CD4-positive, CD25-positive, alpha-beta regulatory T cell (primary cell): ENCODE measurements at regions not wholly inside any gene's neighbourhood (a gene's known extent, or its start where the extent isn't known, plus 50 kb on each side); places are given as distances from the start of the nearest gene placed in this dataset.

Experiments
- ATAC-seq, 2 donors: fragments of 150-1000 bp; cut with Tn5 transposase; one replicate each; pipeline ENCODE4 v1.10.0; 2021; ENCODE audit warnings: low read depth in 2 of 2, moderate number of reproducible peaks in 2 of 2, moderate library complexity in 1 of 2
- DNase-seq, 3 donors: peaks; one replicate each; pipeline versions ENCODE4 v3.0.0 to v3.0.0-alpha.2; 2012 to 2022; ENCODE audit warnings: mixed read lengths in 1 of 3
- H3K27ac ChIP-seq: one replicate; pipeline ENCODE4 v1.7.0; 2013; ENCODE audit warnings: mild to moderate bottlenecking, low read length; ENCODE audit not compliant: insufficient read depth, poor library complexity, severe bottlenecking
- H3K27me3 ChIP-seq: one replicate; pipeline ENCODE4 v1.7.0; 2013; ENCODE audit warnings: low read length; ENCODE audit not compliant: control insufficient read depth, insufficient read depth
- H3K36me3 ChIP-seq: one replicate; pipeline ENCODE4 v1.7.0; 2013; ENCODE audit warnings: mild to moderate bottlenecking, low read length, moderate library complexity; ENCODE audit not compliant: control insufficient read depth, insufficient read depth
- H3K4me1 ChIP-seq: 2 replicates; pipeline ENCODE4 v1.7.0; 2013; ENCODE audit warnings: mild to moderate bottlenecking, low read length; ENCODE audit not compliant: insufficient read depth, control insufficient read depth, poor library complexity, severe bottlenecking
- H3K4me3 ChIP-seq: one replicate; pipeline ENCODE4 v1.7.0; 2013; ENCODE audit warnings: low read depth, mild to moderate bottlenecking, low read length, moderate library complexity
- H3K9me3 ChIP-seq, 2 experiments: 1 replicate in 1 of 2; 2 replicates in 1 of 2; pipeline ENCODE4 v1.7.0; 2013; ENCODE audit warnings: low read length in 2 of 2, mild to moderate bottlenecking in 1 of 2, moderate library complexity in 1 of 2; ENCODE audit not compliant: control insufficient read depth in 2 of 2
- H3K27ac Mint-ChIP-seq, 3 donors: one replicate each; pipeline ENCODE4 v1.8.0; 2020 to 2022; ENCODE audit warnings: mild to moderate bottlenecking in 3 of 3, mixed read lengths in 3 of 3, moderate library complexity in 2 of 3
- H3K27me3 Mint-ChIP-seq: one replicate; pipeline ENCODE4 v1.8.0; 2022; ENCODE audit warnings: mild to moderate bottlenecking, mixed read lengths
- H3K36me3 Mint-ChIP-seq: one replicate; pipeline ENCODE4 v1.8.0; 2020; ENCODE audit warnings: mixed read lengths
- H3K4me1 Mint-ChIP-seq, 4 donors: one replicate each; pipeline ENCODE4 v1.8.0; 2020 to 2022; ENCODE audit warnings: mixed read lengths in 4 of 4, mild to moderate bottlenecking in 1 of 4
- H3K4me3 Mint-ChIP-seq, 4 donors: one replicate each; pipeline ENCODE4 v1.8.0; 2020 to 2022; ENCODE audit warnings: mild to moderate bottlenecking in 4 of 4, mixed read lengths in 4 of 4, moderate library complexity in 3 of 4
- H3K9me3 Mint-ChIP-seq, 7 donors: one replicate each; pipeline ENCODE4 v1.8.0; 2020 to 2022; ENCODE audit warnings: mixed read lengths in 7 of 7, mild to moderate bottlenecking in 3 of 7, moderate library complexity in 2 of 7

- Histone ChIP-seq H3K4me1 (no peaks in the 10 kb centered on the region), H3K27me3 (no peaks in the 10 kb centered on the region), H3K36me3 (no peaks in the 10 kb centered on the region), H3K9me3 (no peaks in the 10 kb centered on the region), H3K27ac (no peak overlapping the region), H3K4me3 (no peak overlapping the region)
- H3K27me3 Mint-ChIP-seq, result no peaks in the 10 kb centered on the region
- ATAC-seq, result no peak
- no peak overlapping the region for H3K4me3 Mint-ChIP-seq
- no peaks in the 10 kb centered on the region for H3K4me1 Mint-ChIP-seq
- H3K27ac Mint-ChIP-seq, result no peak overlapping the region
- H3K36me3 Mint-ChIP-seq, result no peaks in the 10 kb centered on the region
- H3K9me3 Mint-ChIP-seq, result peaks cover 0 to 4% (median 2%) of the 10 kb centered on the region in 7 donors
- no peak for DNase-seq
Measured at GRCh38 chr6:104218116-104218515, 641.6 kb downstream of the HACE1 start.

GRCh38 chr6:104214901-104215300, 644.8 kb downstream of the HACE1 start:
- Mint-ChIP-seq H3K4me1 (no peaks in the 10 kb centered on the region), H3K27ac (no peak overlapping the region), H3K9me3 (peaks cover 0 to 4% (median 0%) of the 10 kb centered on the region in 7 donors), H3K36me3 (no peaks in the 10 kb centered on the region), H3K27me3 (no peaks in the 10 kb centered on the region), H3K4me3 (no peak overlapping the region)
- ATAC-seq, result no peak
- Histone ChIP-seq H3K27me3 (no peaks in the 10 kb centered on the region), H3K4me3 (no peak overlapping the region), H3K9me3 (no peaks in the 10 kb centered on the region), H3K27ac (no peak overlapping the region), H3K4me1 (no peaks in the 10 kb centered on the region), H3K36me3 (no peaks in the 10 kb centered on the region)
- DNase-seq, result no peak

DNA sequence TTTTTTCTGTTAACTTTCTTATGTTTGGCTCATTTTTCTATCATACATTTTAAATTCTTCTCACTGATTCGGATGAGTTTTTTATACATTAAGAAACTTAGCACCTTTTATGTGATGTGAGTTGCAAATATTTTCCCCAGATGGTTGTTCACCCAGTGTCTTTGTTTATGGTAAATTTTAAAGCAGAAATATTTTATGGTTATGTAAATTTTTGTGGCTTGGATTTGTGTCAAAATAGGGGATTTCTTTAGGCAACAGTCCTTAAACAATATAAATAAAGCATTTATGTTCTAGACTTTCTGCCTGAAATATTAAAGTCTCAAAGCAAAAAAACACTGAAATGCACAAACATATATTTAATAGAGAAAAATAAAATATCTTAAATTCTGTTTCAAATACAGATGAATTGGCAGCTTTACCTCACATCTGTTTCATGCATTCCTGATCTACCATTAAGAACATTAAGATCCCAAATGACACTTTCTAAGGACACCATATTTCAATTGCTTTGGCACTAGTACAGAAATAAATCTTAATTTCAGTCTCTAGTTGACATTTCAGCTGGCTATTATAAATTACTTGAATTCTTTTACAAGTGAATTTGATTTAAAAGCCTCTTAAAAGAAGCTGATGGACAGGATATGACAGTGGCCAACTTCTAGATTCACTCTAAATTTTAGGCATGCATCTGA, 646.6 kb downstream of the HACE1 start:
- ATAC-seq (no peak), DNase-seq (no peak)
- Mint-ChIP-seq H3K27ac (no peak overlapping the region), H3K36me3 (no peaks in the 10 kb centered on the region), H3K9me3 (peaks cover 0 to 9% (median 0%) of the 10 kb centered on the region in 7 donors), H3K4me1 (no peaks in the 10 kb centered on the region), H3K4me3 (no peak overlapping the region), H3K27me3 (no peaks in the 10 kb centered on the region)
- Histone ChIP-seq H3K36me3 (no peaks in the 10 kb centered on the region), H3K27ac (no peak overlapping the region), H3K27me3 (no peaks in the 10 kb centered on the region), H3K4me3 (no peak overlapping the region), H3K4me1 (no peaks in the 10 kb centered on the region), H3K9me3 (no peaks in the 10 kb centered on the region)

DNA sequence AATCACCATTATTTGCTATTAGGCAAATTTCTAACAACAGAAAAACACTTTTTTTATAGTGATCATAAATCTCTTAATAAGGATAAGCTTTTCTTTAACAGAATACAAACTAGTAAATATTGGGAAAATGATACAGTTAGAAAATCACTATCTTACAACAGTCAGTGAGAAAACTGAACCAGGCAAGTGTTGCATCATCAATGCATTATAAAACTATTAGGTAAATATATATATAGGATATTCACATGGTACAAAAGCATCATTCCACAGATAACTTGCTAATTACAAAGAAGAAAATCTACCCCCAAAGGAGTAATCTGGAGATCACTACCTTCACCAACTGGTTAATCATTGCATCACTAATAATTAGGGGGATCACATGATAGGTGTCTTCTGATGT, 652.1 kb downstream of the HACE1 start:
- Mint-ChIP-seq H3K4me3 (no peak overlapping the region), H3K27ac (no peak overlapping the region), H3K36me3 (no peaks in the 10 kb centered on the region), H3K9me3 (peaks cover 0 to 10% (median 2%) of the 10 kb centered on the region in 7 donors), H3K4me1 (no peaks in the 10 kb centered on the region), H3K27me3 (no peaks in the 10 kb centered on the region)
- DNase-seq (no peak), ATAC-seq (no peak)
- no peaks in the 10 kb centered on the region for H3K36me3 ChIP-seq
- H3K4me1 ChIP-seq, result no peaks in the 10 kb centered on the region
- H3K9me3 ChIP-seq, result no peaks in the 10 kb centered on the region
- H3K4me3 ChIP-seq, result no peak overlapping the region
- H3K27ac ChIP-seq, result no peak overlapping the region
- H3K27me3 ChIP-seq, result no peaks in the 10 kb centered on the region

GRCh38 chr6:104201557-104201956, 658.2 kb downstream of the HACE1 start:
- Histone ChIP-seq H3K9me3 (no peaks in the 10 kb centered on the region), H3K36me3 (no peaks in the 10 kb centered on the region), H3K4me1 (no peaks in the 10 kb centered on the region), H3K4me3 (no peak overlapping the region), H3K27me3 (no peaks in the 10 kb centered on the region), H3K27ac (no peak overlapping the region)
- DNase-seq (no peak), ATAC-seq (no peak)
- Mint-ChIP-seq H3K36me3 (no peaks in the 10 kb centered on the region), H3K4me1 (no peaks in the 10 kb centered on the region), H3K27ac (no peak overlapping the region), H3K9me3 (peaks cover 3 to 16% (median 6%) of the 10 kb centered on the region in 7 donors), H3K27me3 (no peaks in the 10 kb centered on the region), H3K4me3 (no peak overlapping the region)

DNA sequence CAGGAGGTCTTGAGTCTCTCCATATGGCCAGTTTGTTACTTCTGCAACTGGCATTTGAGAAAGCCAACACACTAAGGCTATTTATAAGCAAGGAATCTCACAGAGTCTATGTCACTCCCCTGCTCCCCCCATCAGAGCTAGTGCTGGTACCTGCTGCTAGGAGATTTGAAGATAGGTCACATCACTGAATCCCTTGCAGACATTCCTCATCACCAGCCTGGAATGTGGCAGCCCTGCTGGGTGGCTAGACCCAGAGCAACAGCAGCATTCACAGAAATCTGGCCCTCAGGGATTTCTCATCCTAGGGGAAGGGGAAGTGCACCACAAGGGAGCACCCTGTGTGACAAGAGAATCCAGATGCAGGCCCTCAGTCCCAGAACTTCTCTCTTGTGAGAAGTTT, 672.1 kb downstream of the HACE1 start:
- no peak overlapping the region for H3K27ac ChIP-seq
- no peak overlapping the region for H3K27ac Mint-ChIP-seq
- H3K36me3 ChIP-seq, result no peaks in the 10 kb centered on the region
- no peak overlapping the region for H3K4me3 Mint-ChIP-seq
- H3K4me1 Mint-ChIP-seq, result no peaks in the 10 kb centered on the region
- no peaks in the 10 kb centered on the region for H3K36me3 Mint-ChIP-seq
- DNase-seq (no peak), ATAC-seq (no peak)
- H3K9me3 Mint-ChIP-seq, result peaks cover 2 to 14% (median 7%) of the 10 kb centered on the region in 7 donors
- H3K27me3 Mint-ChIP-seq, result no peaks in the 10 kb centered on the region
- H3K9me3 ChIP-seq, result peaks cover 2 to 8% of the 10 kb centered on the region in 2 experiments
- H3K4me1 ChIP-seq, result no peaks in the 10 kb centered on the region
- no peaks in the 10 kb centered on the region for H3K27me3 ChIP-seq
- no peak overlapping the region for H3K4me3 ChIP-seq

DNA sequence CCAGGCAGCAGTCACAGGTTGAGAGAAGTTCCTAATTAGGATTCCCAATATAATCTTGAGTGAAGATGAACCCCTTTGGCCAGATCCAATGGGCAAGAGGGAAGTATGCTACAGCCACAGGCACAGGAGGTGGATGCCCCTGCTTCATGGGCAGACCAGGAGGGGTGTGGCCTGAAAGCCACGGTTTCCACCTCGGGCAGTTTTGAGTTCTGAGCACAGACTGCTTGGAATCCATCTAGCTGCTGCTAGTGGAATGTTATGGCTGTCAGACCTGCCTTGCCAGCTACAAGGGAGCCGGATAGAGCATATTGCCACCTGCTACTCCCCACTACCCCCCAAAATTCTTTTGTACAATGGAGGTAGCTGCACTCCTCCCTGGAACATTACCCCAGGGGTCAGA, 672.9 kb downstream of the HACE1 start:
- H3K9me3 ChIP-seq, result peaks cover 2 to 8% of the 10 kb centered on the region in 2 experiments
- no peak for DNase-seq
- no peaks in the 10 kb centered on the region for H3K27me3 ChIP-seq
- H3K4me3 ChIP-seq, result no peak overlapping the region
- no peak for ATAC-seq
- Mint-ChIP-seq H3K9me3 (peaks cover 0 to 7% (median 4%) of the 10 kb centered on the region in 7 donors), H3K27me3 (no peaks in the 10 kb centered on the region), H3K27ac (no peak overlapping the region), H3K4me3 (no peak overlapping the region), H3K36me3 (no peaks in the 10 kb centered on the region), H3K4me1 (no peaks in the 10 kb centered on the region)
- H3K4me1 ChIP-seq, result no peaks in the 10 kb centered on the region
- H3K27ac ChIP-seq, result no peak overlapping the region
- no peaks in the 10 kb centered on the region for H3K36me3 ChIP-seq

DNA sequence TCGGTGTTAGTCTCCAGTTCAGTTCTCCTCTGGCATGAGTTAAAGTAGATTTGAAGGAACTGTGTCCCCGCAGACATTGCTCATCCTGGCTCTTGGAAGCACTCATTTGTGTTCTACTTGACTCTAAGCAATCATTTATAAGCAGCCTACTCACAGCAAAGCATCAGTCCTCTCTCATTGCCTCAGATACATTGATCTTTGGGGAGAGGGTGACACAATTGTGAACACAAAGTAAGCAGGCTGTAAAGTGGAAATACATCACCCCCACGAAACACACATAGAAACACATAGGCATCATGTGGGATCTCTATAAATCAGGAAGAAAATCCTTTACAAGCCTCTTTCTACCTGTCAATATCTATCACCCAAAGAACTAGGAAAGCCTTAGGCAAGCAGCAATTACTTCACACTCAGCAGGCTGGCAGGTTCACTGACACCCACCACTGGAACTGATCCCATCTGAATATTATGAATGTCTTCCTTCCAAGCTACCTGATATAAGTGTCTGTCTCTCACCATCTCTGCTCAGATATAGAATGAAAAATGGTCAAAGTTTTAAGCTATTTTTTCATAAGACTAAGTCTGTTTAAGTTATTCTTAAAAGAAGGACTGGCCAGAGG, 675.8 kb downstream of the HACE1 start:
- no peaks in the 10 kb centered on the region for H3K4me1 ChIP-seq
- peaks cover 0 to 7% (median 4%) of the 10 kb centered on the region in 7 donors for H3K9me3 Mint-ChIP-seq
- H3K36me3 Mint-ChIP-seq, result no peaks in the 10 kb centered on the region
- ATAC-seq (no peak), DNase-seq (no peak)
- no peak overlapping the region for H3K27ac ChIP-seq
- H3K36me3 ChIP-seq, result no peaks in the 10 kb centered on the region
- peaks cover 2 to 4% of the 10 kb centered on the region in 2 experiments for H3K9me3 ChIP-seq
- no peaks in the 10 kb centered on the region for H3K27me3 ChIP-seq
- H3K4me3 Mint-ChIP-seq, result no peak overlapping the region
- no peaks in the 10 kb centered on the region for H3K4me1 Mint-ChIP-seq
- no peaks in the 10 kb centered on the region for H3K27me3 Mint-ChIP-seq
- no peak overlapping the region for H3K4me3 ChIP-seq
- no peak overlapping the region for H3K27ac Mint-ChIP-seq
